Hepatocyte (in vitro differentiated cells): ENCODE measurements at regions not wholly inside any gene's neighbourhood (a gene's known extent, or its start where the extent isn't known, plus 50 kb on each side); places are given as distances from the start of the nearest gene placed in this dataset.

Source experiments
- CTCF ChIP-seq: fragments of 200-600 bp; sonication (generic); IDR thresholded peaks from 2 replicates; pipeline ENCODE4 v1.5.1; 2016; ENCODE audit warnings: antibody characterized with exemption, mild to moderate bottlenecking; ENCODE audit not compliant: poor library complexity
- EZH2 ChIP-seq: fragments of 200-600 bp; sonication (generic); IDR thresholded peaks from 2 replicates; pipeline ENCODE4 v1.6.1; 2016; ENCODE audit warnings: antibody characterized with exemption, mild to moderate bottlenecking, borderline replicate concordance

GRCh38 chr11:22508665-22509064, 117.0 kb downstream of the FANCF start:
- TF ChIP-seq CTCF (no peak), EZH2 (no peak)
